GM12874 (cell line): ENCODE measurements at regions not wholly inside any gene's neighbourhood (a gene's known extent, or its start where the extent isn't known, plus 50 kb on each side); places are given as distances from the start of the nearest gene placed in this dataset.
A peak's percentile ranks its signal among the peaks of the same experiment; 100 is the strongest.

Source experiments
- CTCF ChIP-seq: IDR thresholded peaks from 2 replicates; pipeline ENCODE4 v1.5.1; 2011; ENCODE audit warnings: low read depth, mild to moderate bottlenecking, control low read depth, low read length, moderate library complexity; ENCODE audit not compliant: insufficient read depth

- no peak for TF ChIP-seq CTCF
Measured at GRCh38 chr7:5132539-5132938, 57.5 kb upstream of the WIPI2 start.

GRCh38 chr7:5139998-5140397 lies 50.0 kb upstream of the WIPI2 start:
- peak; percentile 40 for TF ChIP-seq CTCF
